Activated CD4-positive, alpha-beta T cell treated with anti-CD3 and anti-CD28 coated beads, Interleukin-2, amount 10 ng/mL, durations not matched to agents 24 days and 14 days (primary cell): ENCODE measurements at regions not wholly inside any gene's neighbourhood (a gene's known extent, or its start where the extent isn't known, plus 50 kb on each side); places are given as distances from the start of the nearest gene placed in this dataset.
"Not testable (repeated sequence)": the region's sequence is repeated elsewhere in the genome, so short reads cannot be mapped to it uniquely, and the experiment has no call there.

ENCODE experiments used
- DNase-seq: peaks from one replicate; pipeline ENCODE4 v3.0.0; 2022
- H3K27ac Mint-ChIP-seq: one replicate; pipeline ENCODE4 v1.8.0; 2022; ENCODE audit warnings: mild to moderate bottlenecking, mixed read lengths
- H3K27me3 Mint-ChIP-seq: one replicate; pipeline ENCODE4 v1.8.0; 2022; ENCODE audit warnings: mixed read lengths
- H3K36me3 Mint-ChIP-seq: one replicate; pipeline ENCODE4 v1.8.0; 2022; ENCODE audit warnings: low read depth, mild to moderate bottlenecking, mixed read lengths
- H3K4me1 Mint-ChIP-seq: one replicate; pipeline ENCODE4 v1.8.0; 2021; ENCODE audit warnings: mixed read lengths
- H3K4me3 Mint-ChIP-seq: one replicate; pipeline ENCODE4 v1.8.0; 2022; ENCODE audit warnings: mild to moderate bottlenecking, moderate library complexity, mixed read lengths
- H3K9me3 Mint-ChIP-seq: one replicate; pipeline ENCODE4 v1.8.0; 2021; ENCODE audit warnings: mixed read lengths
- intact Hi-C: fragments of 100-400 bp; cut with micrococcal nuclease; formaldehyde crosslinking; loops from one replicate; pipeline ENCODE4 v1.15.1; 2023

DNA sequence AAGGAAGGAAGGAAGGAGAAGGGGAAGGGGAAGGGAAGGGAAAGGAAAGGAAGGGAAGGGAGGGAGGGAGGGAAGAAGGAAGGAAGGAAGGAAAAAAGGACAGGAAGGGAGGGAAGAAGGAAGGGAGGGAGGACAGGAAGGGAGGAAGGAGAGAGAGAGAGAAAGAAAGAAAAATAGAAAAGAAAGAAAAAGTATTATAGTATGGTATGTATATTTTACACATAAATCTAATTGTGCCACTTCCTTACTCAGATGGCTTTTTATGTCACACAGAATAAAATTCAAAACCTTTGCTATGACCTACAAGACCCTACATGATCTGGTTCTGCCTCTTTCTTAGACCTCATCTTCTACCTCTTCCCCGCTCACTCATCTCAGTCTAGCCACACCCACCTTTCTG lies 1016.9 kb upstream of the AUTS2 start:
- intact Hi-C loops, result no loop called here
- Mint-ChIP-seq H3K9me3 (no peaks in the 10 kb centered on the region), H3K27ac (no peak overlapping the region)

DNA sequence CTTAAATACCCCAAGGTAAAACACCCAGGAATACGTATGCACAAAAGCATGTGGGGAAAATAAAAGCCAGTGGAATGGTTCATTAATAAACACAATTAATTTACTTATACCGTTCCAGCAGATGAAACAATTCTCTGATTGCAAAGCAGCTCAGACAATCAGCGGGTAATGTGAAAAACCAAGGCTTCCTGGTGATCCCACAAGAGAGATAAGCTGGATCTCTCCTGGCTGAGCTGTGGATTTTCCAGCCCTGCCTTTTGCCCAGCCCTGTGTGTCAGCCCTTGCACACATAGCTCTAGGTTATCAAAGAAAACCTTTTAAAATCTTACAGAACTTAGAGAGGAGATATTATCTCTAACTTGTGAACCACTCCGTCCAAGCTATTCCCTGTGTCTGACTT lies 1010.7 kb upstream of the AUTS2 start:
- Mint-ChIP-seq H3K4me1 (no peaks in the 10 kb centered on the region), H3K27me3 (no peaks in the 10 kb centered on the region), H3K4me3 (no peak overlapping the region), H3K9me3 (peaks cover 18% of the 10 kb centered on the region), H3K27ac (no peak overlapping the region), H3K36me3 (no peaks in the 10 kb centered on the region)
- intact Hi-C loops, result no loop called here
- no peak for DNase-seq

More for the DNA sequence above, 1016.9 kb upstream of the AUTS2 start:
- no peak for DNase-seq
- Mint-ChIP-seq H3K4me3 (no peak overlapping the region), H3K4me1 (no peaks in the 10 kb centered on the region), H3K36me3 (no peaks in the 10 kb centered on the region), H3K27me3 (no peaks in the 10 kb centered on the region)

DNA sequence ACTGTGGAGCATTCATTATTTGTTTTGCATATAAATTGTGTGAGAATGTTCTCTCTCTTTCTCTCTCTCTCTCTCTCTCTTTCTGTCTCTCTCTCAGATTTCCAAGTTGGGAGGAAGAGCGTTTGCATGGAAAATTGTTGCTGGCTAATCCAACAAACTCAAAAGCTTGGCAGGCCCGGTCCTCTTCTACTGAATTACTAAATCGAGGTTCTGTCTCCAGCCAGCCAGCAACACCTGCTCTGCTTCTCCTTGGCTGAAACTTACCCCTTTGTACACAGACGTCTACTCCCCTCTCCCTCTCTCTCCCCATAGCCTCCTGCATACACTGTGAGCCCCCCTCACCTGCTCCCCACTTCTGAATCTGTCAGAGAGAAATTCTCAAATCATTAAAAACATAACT lies 996.4 kb upstream of the AUTS2 start:
- Mint-ChIP-seq H3K9me3 (peaks cover 19% of the 10 kb centered on the region), H3K27ac (no peak overlapping the region)

DNA sequence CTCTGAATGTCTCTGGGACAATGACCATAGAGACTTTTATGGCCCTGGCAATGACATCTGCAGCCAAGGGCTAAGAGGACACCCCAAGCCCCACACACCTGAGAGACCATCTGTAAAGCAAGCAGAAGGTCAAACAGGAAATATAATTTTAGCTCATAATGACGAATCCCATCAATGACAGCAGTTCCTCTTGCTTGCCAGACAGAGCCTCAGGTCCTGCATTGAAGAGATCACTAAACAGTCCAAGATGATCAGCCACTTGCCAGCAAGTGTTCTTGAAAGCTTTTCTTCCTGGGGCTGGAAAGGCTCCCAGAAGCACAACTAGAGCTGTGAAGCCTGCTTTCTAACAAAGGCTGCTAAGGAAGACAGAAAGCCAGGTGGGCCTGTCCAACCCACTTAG lies 993.7 kb upstream of the AUTS2 start:
- H3K27ac Mint-ChIP-seq, result no peak overlapping the region

More for the DNA sequence above, 996.4 kb upstream of the AUTS2 start:
- H3K27me3 Mint-ChIP-seq, result no peaks in the 10 kb centered on the region
- no peaks in the 10 kb centered on the region for H3K4me1 Mint-ChIP-seq
- no peaks in the 10 kb centered on the region for H3K36me3 Mint-ChIP-seq
- intact Hi-C loops, result no loop called here
- no peak for DNase-seq
- H3K4me3 Mint-ChIP-seq, result no peak overlapping the region

DNA sequence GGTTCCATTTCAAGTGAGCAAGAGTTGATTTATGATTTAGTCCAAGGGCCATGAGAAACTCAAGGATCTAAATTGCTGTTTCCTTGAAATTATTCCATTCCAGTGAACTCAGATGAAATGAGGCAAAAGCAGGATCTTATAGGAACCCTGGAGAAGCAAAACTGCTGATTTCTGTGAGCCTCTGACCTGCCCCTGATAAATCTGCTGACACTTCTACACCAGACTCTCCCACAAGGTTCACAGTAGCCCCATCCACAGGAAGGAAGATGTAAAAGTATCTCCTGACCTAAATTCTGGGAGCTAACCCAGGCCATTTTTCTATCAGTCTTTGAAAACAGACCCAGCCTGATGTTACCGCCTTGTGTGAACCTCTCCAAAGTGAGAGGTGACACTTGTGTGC lies 987.6 kb upstream of the AUTS2 start:
- no peaks in the 10 kb centered on the region for H3K4me1 Mint-ChIP-seq
- no peak overlapping the region for H3K27ac Mint-ChIP-seq
- H3K9me3 Mint-ChIP-seq, result peaks cover 17% of the 10 kb centered on the region
- no peak overlapping the region for H3K4me3 Mint-ChIP-seq
- no peaks in the 10 kb centered on the region for H3K36me3 Mint-ChIP-seq
- DNase-seq, result no peak
- intact Hi-C loops, result no loop called here
- H3K27me3 Mint-ChIP-seq, result no peaks in the 10 kb centered on the region

More for the DNA sequence above, 993.7 kb upstream of the AUTS2 start:
- H3K36me3 Mint-ChIP-seq, result no peaks in the 10 kb centered on the region
- H3K4me1 Mint-ChIP-seq, result no peaks in the 10 kb centered on the region
- H3K4me3 Mint-ChIP-seq, result no peak overlapping the region
- no peak for DNase-seq
- H3K27me3 Mint-ChIP-seq, result no peaks in the 10 kb centered on the region
- H3K9me3 Mint-ChIP-seq, result peaks cover 16% of the 10 kb centered on the region
- intact Hi-C loops, result no loop called here

DNA sequence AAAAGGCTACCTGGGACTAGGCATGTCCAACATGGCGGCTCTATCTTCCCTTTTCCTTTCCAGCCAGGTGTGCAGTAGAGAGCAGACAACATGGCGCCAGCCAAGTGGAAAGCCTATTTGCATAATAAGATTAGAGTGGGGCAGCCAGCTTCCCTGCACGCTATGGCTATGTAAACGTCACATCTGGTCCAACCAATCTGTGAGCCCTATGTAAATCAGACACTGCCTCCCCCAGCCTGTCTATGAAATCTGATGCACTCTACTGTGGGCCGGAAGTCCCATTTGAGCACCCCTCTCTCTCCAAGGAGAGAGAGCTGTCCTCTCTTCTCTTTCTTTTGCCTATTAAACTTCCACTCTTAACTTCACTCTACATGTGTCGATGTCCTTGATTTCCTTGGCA lies 984.9 kb upstream of the AUTS2 start:
- DNase-seq, result no peak
- Mint-ChIP-seq H3K9me3 (peaks cover 23% of the 10 kb centered on the region), H3K27me3 (no peaks in the 10 kb centered on the region), H3K4me3 (no peak overlapping the region), H3K4me1 (no peaks in the 10 kb centered on the region), H3K27ac (no peak overlapping the region), H3K36me3 (no peaks in the 10 kb centered on the region)
- intact Hi-C loops, result no loop called here

DNA sequence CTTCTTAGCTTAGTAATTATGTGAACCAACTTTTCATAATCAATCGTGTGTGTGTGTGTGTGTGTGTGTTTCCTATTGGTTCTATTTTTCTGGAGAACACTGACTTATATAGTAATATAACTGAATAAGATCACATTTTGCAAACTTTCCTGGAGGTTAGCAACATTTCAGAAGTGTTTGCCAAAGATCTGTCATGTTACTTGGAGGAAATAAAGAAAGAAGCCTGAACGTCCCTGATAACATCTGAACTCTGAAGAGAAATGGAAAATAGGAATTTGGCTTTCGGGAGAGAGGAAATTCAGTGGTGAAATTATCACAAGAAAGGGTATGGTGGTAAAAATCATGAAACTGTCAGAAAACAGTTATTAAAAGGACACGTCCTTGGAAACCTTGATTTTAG lies 984.4 kb upstream of the AUTS2 start:
- H3K27me3 Mint-ChIP-seq, result no peaks in the 10 kb centered on the region
- H3K4me1 Mint-ChIP-seq, result no peaks in the 10 kb centered on the region
- no peak for DNase-seq
- H3K27ac Mint-ChIP-seq, result no peak overlapping the region
- no peak overlapping the region for H3K4me3 Mint-ChIP-seq
- intact Hi-C loops, result no loop called here
- no peaks in the 10 kb centered on the region for H3K36me3 Mint-ChIP-seq
- H3K9me3 Mint-ChIP-seq, result peaks cover 23% of the 10 kb centered on the region

DNA sequence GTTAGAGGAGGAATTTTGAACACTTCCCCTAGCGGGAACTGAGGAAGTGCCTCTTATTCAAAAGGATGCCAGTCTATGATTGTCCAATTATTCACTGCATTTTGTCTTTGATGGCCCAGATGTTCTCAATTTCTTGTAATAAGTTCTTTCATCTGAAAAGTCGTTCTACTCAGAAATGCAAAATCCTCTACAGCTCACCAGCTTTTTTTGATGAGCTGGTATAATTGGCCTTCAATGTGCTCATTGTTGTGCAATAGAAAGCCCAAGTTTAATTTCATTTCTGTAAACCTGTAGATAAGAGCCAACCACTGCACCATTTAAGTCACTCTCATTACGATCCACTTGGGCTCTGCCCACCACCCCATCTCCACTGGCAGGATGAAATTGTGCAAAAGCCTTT lies 978.7 kb upstream of the AUTS2 start:
- no peaks in the 10 kb centered on the region for H3K4me1 Mint-ChIP-seq
- H3K27ac Mint-ChIP-seq, result no peak overlapping the region
- H3K9me3 Mint-ChIP-seq, result peaks cover 17% of the 10 kb centered on the region
- no peak for DNase-seq
- intact Hi-C loops, result no loop called here
- no peaks in the 10 kb centered on the region for H3K27me3 Mint-ChIP-seq
- no peak overlapping the region for H3K4me3 Mint-ChIP-seq
- no peaks in the 10 kb centered on the region for H3K36me3 Mint-ChIP-seq

DNA sequence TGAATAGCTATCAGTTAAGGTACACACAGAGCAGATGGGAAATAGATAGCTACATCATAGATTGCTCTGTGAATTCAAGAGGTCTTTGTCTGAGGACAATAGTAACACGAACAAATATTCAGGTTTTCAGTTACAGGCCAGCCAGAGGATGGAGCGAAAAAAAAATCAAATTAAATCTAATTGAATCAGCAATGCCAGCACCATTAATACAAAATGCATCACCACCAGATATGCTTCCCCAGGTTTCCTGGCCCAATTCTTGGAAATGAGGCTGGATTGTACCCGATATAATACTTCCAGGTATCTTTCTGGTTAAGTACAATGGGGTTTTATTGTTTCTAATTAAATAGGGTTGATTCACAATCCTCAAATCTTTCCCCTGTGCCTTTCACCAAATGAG lies 975.8 kb upstream of the AUTS2 start:
- Mint-ChIP-seq H3K4me3 (no peak overlapping the region), H3K27ac (no peak overlapping the region), H3K9me3 (peaks cover 20% of the 10 kb centered on the region), H3K36me3 (no peaks in the 10 kb centered on the region), H3K4me1 (no peaks in the 10 kb centered on the region), H3K27me3 (no peaks in the 10 kb centered on the region)
- DNase-seq, result no peak
- intact Hi-C loops, result no loop called here

DNA sequence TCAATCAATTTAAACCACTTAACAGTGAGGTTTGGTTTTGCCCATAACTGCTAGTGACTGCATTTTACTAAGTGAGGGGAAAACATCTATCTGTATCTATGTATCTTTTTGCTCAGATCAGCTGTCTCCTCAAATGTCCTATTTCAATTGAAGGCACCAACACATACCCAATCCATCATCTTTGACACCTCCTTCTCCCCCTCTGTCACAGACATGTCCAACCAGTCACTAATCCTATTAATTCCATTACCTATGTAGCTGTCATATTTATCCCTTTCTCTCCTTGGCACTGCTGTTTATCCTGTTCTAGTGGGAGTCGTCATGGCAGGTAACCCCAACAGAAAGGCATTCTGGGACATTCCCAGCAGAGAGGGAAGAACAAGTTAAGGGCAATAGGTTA lies 975.2 kb upstream of the AUTS2 start:
- no peaks in the 10 kb centered on the region for H3K36me3 Mint-ChIP-seq
- intact Hi-C loops, result no loop called here

DNA sequence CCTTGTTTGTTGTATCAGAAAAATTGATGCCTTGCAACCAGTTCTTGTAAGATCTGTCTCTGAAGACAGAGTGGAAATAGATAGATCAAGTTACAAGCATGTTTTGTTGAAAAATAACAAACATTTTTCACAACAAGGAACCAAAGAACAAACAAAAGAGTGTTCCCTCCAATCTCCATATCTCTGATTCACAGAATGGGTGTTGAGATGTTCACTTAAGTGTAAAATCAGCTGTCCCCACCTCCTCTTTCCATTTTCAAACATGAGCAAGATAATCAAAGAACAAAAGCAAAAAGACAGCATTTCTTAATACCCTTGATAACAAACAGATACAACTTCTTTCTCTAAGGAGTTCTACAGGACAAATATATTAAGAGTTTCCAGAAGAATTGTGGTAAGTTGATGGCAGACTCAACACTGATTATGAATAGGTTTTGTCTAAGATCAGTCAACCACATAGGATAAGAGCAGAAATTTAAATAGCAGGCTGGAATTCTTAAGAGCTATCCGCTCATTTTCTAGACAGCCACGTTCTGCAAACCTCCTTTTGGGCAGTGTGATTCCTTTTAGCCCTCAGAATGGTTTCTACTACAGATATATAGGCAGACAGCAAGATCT lies 970.9 kb upstream of the AUTS2 start:
- H3K9me3 Mint-ChIP-seq, result peaks cover 21% of the 10 kb centered on the region
- H3K4me1 Mint-ChIP-seq, result no peaks in the 10 kb centered on the region
- DNase-seq, result no peak
- H3K27ac Mint-ChIP-seq, result no peak overlapping the region
- H3K36me3 Mint-ChIP-seq, result no peaks in the 10 kb centered on the region
- intact Hi-C loops, result no loop called here
- H3K4me3 Mint-ChIP-seq, result no peak overlapping the region
- no peaks in the 10 kb centered on the region for H3K27me3 Mint-ChIP-seq

More for the DNA sequence above, 975.2 kb upstream of the AUTS2 start:
- DNase-seq, result no peak
- Mint-ChIP-seq H3K27me3 (no peaks in the 10 kb centered on the region), H3K9me3 (peaks cover 16% of the 10 kb centered on the region), H3K27ac (no peak overlapping the region), H3K4me1 (no peaks in the 10 kb centered on the region), H3K4me3 (no peak overlapping the region)

DNA sequence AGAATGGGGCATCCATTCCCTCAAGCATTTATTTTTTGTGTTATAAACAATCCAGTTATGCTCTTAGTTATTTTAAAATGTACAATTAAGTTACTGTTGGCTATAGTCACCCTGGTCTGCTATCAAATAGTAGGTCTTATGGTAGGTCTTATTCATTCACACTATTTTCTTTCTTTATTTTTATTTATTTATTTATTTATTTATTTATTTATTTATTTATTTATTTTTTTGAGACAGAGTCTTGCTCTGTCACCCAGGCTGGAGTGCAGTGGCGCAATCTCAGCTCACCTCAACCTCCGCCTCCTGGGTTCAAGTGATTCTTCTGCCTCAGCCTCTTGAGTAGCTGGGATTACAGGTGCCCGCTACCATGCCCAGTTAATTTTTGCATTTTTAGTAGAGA lies 967.4 kb upstream of the AUTS2 start:
- H3K36me3 Mint-ChIP-seq, H3K27me3 Mint-ChIP-seq, H3K4me3 Mint-ChIP-seq, intact Hi-C loops, DNase-seq, H3K4me1 Mint-ChIP-seq, H3K27ac Mint-ChIP-seq: not testable (repeated sequence)
- peaks cover 30% of the 10 kb centered on the region for H3K9me3 Mint-ChIP-seq

DNA sequence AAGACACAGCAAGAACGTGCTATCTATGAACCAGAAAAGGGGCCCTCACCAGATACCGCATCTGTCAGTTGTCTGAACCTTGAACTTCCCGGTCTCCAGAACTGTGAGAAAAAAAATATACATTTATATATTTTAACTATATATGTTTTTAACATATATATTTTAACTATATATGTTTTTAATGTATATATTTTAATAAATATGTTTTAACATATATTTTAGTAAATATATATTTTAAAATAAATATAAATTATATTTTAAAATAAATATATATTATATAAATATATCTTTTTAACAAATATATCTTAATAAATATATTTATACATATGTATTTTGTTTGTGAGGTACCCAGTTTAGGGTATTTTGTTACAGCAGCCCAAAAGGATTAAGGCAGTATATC lies 958.2 kb upstream of the AUTS2 start:
- no peak overlapping the region for H3K27ac Mint-ChIP-seq
- intact Hi-C loops, result no loop called here

DNA sequence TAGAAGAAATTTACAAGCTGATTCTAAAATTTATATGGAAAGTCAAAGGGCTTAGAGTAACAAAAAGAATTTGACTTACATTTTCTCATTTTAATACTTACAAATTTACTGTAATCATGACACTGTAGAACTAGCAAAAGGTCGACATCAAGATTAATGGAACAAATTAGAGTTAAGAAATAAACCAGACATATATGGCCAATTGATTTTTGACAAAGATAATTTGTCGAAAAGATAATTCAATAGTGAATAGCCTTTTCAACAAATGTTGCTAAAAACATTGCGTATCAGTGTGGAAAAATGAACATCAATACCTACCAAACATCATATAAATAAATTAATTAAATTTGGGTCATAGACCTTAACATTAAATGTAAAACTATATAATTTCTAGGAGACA lies 955.5 kb upstream of the AUTS2 start:
- no peaks in the 10 kb centered on the region for H3K4me1 Mint-ChIP-seq
- no peaks in the 10 kb centered on the region for H3K27me3 Mint-ChIP-seq
- DNase-seq, result no peak
- H3K9me3 Mint-ChIP-seq, result peaks cover 8% of the 10 kb centered on the region
- intact Hi-C loops, result no loop called here
- H3K36me3 Mint-ChIP-seq, result no peaks in the 10 kb centered on the region
- H3K27ac Mint-ChIP-seq, result no peak overlapping the region
- H3K4me3 Mint-ChIP-seq, result no peak overlapping the region

More for the DNA sequence above, 958.2 kb upstream of the AUTS2 start:
- Mint-ChIP-seq H3K9me3 (peaks cover 5% of the 10 kb centered on the region), H3K36me3 (no peaks in the 10 kb centered on the region), H3K4me1 (no peaks in the 10 kb centered on the region), H3K27me3 (no peaks in the 10 kb centered on the region), H3K4me3 (no peak overlapping the region)
- DNase-seq, result no peak

DNA sequence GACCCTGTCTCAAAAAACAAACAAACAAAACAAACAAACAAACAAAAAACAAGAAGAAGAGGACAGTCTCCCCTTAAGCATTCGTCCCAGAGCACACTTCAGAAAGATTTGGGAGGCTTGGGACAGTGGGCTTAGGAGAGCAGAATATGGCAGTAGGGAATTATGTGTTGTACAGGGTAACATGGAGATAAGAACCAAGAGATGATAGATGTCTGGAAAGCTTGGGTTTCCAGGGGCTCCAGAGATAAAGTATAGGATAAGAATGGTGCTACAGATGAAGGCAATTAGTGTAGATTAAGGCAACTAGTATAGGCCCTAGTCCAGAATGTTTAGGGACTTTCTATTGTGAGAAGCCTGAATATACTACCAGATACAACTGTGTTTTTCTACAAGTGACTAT lies 934.9 kb upstream of the AUTS2 start:
- Mint-ChIP-seq H3K4me1 (no peaks in the 10 kb centered on the region), H3K4me3 (no peak overlapping the region), H3K27me3 (no peaks in the 10 kb centered on the region), H3K9me3 (peaks cover 9% of the 10 kb centered on the region), H3K27ac (no peak overlapping the region), H3K36me3 (no peaks in the 10 kb centered on the region)
- DNase-seq, result no peak
- intact Hi-C loops, result no loop called here
